ENCODE measurements at regions not wholly inside any gene's neighbourhood (a gene's known extent, or its start where the extent isn't known, plus 50 kb on each side); places are given as distances from the start of the nearest gene placed in this dataset.

DNA sequence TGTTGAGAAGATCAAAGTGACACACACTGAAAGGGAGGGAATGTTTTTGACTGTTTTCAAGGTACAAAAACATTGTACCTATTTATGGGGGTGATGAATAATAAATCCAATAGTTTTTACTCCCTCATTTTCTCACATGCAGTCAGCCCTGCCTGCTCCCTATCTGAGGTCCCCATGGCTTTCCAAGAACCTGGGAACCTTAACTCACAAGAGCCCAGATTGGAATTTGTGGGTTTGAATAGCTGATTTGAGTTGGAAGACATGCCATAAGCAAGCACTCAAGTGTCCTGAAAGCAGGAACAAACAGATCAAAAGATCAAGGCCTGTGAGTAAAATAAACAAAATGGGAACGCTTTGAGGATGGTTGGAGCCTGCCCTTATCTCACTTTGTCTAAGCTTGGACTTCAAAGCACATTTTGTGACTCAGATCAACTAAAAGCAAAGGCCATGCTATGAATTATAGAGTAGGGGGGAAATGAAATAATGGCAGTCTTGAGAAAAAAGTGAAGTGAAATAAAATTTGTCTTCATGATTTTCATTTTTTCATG, 136.6 kb downstream of the LYPLAL1 start:
- Histone ChIP-seq H3K9me2 (replicated peaks; ENCODE audit: low read depth, low read length) (no peaks in the 10 kb centered on the region), H3K9ac (ENCODE audit: low read depth, low read length, poor library complexity, severe bottlenecking) (no peak overlapping the region), H3K4me2 (ENCODE audit: low read depth, low read length, poor library complexity, severe bottlenecking) (no peak overlapping the region), H4K20me1 (ENCODE audit: insufficient read depth, low read length, poor library complexity, severe bottlenecking) (no peaks in the 10 kb centered on the region), H3K9me3 (ENCODE audit: insufficient read depth, low read depth, low read length) (no peaks in the 10 kb centered on the region), H3F3A (ENCODE audit: low read depth) (no peaks in the 10 kb centered on the region), H3K79me2 (ENCODE audit: insufficient read depth, low read length) (no peaks in the 10 kb centered on the region), H2AFZ (ENCODE audit: low read length) (no peak overlapping the region), H3K4me3 (ENCODE audit: low read length, poor library complexity, severe bottlenecking) (no peak overlapping the region), H3K27me3 (ENCODE audit: insufficient read depth, low read length, poor library complexity, severe bottlenecking) (no peaks in the 10 kb centered on the region), H3K36me3 (ENCODE audit: insufficient read depth, low read length) (no peaks in the 10 kb centered on the region), H3K4me1 (ENCODE audit: insufficient read depth, low read length, poor library complexity, severe bottlenecking) (no peaks in the 10 kb centered on the region)
- TF ChIP-seq, protein P1, sequence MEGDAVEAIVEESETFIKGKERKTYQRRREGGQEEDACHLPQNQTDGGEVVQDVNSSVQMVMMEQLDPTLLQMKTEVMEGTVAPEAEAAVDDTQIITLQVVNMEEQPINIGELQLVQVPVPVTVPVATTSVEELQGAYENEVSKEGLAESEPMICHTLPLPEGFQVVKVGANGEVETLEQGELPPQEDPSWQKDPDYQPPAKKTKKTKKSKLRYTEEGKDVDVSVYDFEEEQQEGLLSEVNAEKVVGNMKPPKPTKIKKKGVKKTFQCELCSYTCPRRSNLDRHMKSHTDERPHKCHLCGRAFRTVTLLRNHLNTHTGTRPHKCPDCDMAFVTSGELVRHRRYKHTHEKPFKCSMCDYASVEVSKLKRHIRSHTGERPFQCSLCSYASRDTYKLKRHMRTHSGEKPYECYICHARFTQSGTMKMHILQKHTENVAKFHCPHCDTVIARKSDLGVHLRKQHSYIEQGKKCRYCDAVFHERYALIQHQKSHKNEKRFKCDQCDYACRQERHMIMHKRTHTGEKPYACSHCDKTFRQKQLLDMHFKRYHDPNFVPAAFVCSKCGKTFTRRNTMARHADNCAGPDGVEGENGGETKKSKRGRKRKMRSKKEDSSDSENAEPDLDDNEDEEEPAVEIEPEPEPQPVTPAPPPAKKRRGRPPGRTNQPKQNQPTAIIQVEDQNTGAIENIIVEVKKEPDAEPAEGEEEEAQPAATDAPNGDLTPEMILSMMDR (conservative IDR thresholded peaks at IDR 0.05; ENCODE audit: low read length) = no peak
- no peak for TF ChIP-seq EZH2phosphoT487 (IDR thresholded peaks at IDR 0.05; ENCODE audit: borderline replicate concordance)

DNA sequence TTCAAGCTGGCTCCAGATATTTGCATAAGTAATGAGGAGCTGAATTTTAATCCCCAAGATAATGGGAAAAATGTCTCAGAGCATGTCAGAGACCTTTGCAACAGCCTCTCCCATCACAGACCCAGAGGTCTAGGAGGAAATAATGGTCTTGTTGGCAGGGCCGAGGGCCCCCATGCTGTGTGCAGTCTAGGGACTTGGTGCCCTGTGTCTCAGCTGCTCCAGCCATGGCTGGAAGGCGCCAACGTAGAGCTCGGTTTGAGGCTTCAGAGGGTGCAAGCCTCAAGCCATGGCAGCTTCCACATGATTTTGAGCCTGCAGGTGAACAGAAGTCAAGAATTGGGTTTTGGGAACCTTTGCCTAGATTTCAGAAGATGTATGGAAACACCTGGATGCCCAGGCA, 134.7 kb downstream of the LYPLAL1 start:
- TF ChIP-seq EZH2phosphoT487 (IDR thresholded peaks at IDR 0.05; ENCODE audit: borderline replicate concordance) = no peak
- TF ChIP-seq, protein P1 (conservative IDR thresholded peaks at IDR 0.05; ENCODE audit: low read length) = no peak
- Histone ChIP-seq H3K27me3 (ENCODE audit: insufficient read depth, low read length, poor library complexity, severe bottlenecking) (no peaks in the 10 kb centered on the region), H3K4me1 (ENCODE audit: insufficient read depth, low read length, poor library complexity, severe bottlenecking) (no peaks in the 10 kb centered on the region), H3K36me3 (ENCODE audit: insufficient read depth, low read length) (no peaks in the 10 kb centered on the region), H3K79me2 (ENCODE audit: insufficient read depth, low read length) (no peaks in the 10 kb centered on the region), H3K9me3 (ENCODE audit: insufficient read depth, low read depth, low read length) (no peaks in the 10 kb centered on the region), H3K4me2 (ENCODE audit: low read depth, low read length, poor library complexity, severe bottlenecking) (no peak overlapping the region), H2AFZ (ENCODE audit: low read length) (no peak overlapping the region), H4K20me1 (ENCODE audit: insufficient read depth, low read length, poor library complexity, severe bottlenecking) (no peaks in the 10 kb centered on the region), H3K9ac (ENCODE audit: low read depth, low read length, poor library complexity, severe bottlenecking) (no peak overlapping the region), H3F3A (ENCODE audit: low read depth) (no peaks in the 10 kb centered on the region), H3K9me2 (replicated peaks; ENCODE audit: low read depth, low read length) (no peaks in the 10 kb centered on the region), H3K4me3 (ENCODE audit: low read length, poor library complexity, severe bottlenecking) (no peak overlapping the region)

- Histone ChIP-seq H3K9me3 (ENCODE audit: insufficient read depth, low read depth, low read length) (no peaks in the 10 kb centered on the region), H3K27me3 (ENCODE audit: insufficient read depth, low read length, poor library complexity, severe bottlenecking) (no peaks in the 10 kb centered on the region), H3K9ac (ENCODE audit: low read depth, low read length, poor library complexity, severe bottlenecking) (no peak overlapping the region), H3F3A (ENCODE audit: low read depth) (no peaks in the 10 kb centered on the region), H4K20me1 (ENCODE audit: insufficient read depth, low read length, poor library complexity, severe bottlenecking) (no peaks in the 10 kb centered on the region), H3K4me1 (ENCODE audit: insufficient read depth, low read length, poor library complexity, severe bottlenecking) (no peaks in the 10 kb centered on the region), H3K9me2 (replicated peaks; ENCODE audit: low read depth, low read length) (no peaks in the 10 kb centered on the region), H3K4me2 (ENCODE audit: low read depth, low read length, poor library complexity, severe bottlenecking) (no peak overlapping the region), H3K36me3 (ENCODE audit: insufficient read depth, low read length) (no peaks in the 10 kb centered on the region), H3K79me2 (ENCODE audit: insufficient read depth, low read length) (no peaks in the 10 kb centered on the region), H3K4me3 (ENCODE audit: low read length, poor library complexity, severe bottlenecking) (no peak overlapping the region), H2AFZ (ENCODE audit: low read length) (no peak overlapping the region)
- TF ChIP-seq EZH2phosphoT487 (IDR thresholded peaks at IDR 0.05; ENCODE audit: borderline replicate concordance) = no peak
- TF ChIP-seq, protein P1 (conservative IDR thresholded peaks at IDR 0.05; ENCODE audit: low read length) = no peak
Observed at GRCh38 chr1:219304227-219305226, 130.8 kb downstream of the LYPLAL1 start.
